ENCODE measurements at regions not wholly inside any gene's neighbourhood (a gene's known extent, or its start where the extent isn't known, plus 50 kb on each side); places are given as distances from the start of the nearest gene placed in this dataset.

GRCh38 chr18:78685250-78685979 lies 294.2 kb upstream of the SALL3 start:
- H3K27ac ChIP-seq (ENCODE audit: low read depth, low read length), result no peak overlapping the region
- H3K4me1 ChIP-seq (ENCODE audit: control insufficient read depth, insufficient read depth, low read length), result no peaks in the 10 kb centered on the region
- no peaks in the 10 kb centered on the region for H3K36me3 ChIP-seq (ENCODE audit: control insufficient read depth, insufficient read depth, low read length)
- H3K4me3 ChIP-seq (ENCODE audit: low read length), result no peak overlapping the region
- no peaks in the 10 kb centered on the region for H3K27me3 ChIP-seq (ENCODE audit: control insufficient read depth, insufficient read depth, low read length)
- H3K9ac ChIP-seq (ENCODE audit: low read length), result no peak overlapping the region

DNA sequence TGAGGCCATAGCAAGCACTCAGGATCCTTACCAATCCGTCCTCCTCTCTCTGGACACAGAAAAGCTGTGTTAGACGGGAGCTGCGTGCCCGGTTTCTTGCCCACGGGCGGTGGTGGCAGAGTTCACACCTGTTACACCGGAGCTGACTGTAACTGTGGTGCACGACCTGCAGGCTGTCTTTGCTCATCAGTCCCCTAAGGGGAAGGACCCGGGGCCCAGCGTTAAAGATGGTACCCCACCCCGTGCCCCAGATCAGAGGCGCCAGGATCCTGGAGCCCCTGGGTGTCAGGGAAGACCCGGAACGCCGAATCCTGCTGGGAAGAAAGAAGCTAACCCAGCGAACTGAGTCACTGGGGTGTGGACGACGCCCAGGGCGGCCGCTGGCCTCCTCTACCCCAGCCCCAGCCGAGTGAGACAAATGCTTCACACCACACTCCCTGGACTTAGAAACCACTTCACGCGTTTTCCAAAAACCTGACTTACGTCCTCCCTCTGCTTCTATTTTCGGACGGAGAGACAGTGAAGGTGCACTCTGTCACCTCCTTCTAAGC lies 293.6 kb upstream of the SALL3 start:
- no peaks in the 10 kb centered on the region for H3K27me3 ChIP-seq (ENCODE audit: control insufficient read depth, insufficient read depth, low read length)
- no peak overlapping the region for H3K27ac ChIP-seq (ENCODE audit: low read depth, low read length)
- H3K36me3 ChIP-seq (ENCODE audit: control insufficient read depth, insufficient read depth, low read length), result no peaks in the 10 kb centered on the region

DNA sequence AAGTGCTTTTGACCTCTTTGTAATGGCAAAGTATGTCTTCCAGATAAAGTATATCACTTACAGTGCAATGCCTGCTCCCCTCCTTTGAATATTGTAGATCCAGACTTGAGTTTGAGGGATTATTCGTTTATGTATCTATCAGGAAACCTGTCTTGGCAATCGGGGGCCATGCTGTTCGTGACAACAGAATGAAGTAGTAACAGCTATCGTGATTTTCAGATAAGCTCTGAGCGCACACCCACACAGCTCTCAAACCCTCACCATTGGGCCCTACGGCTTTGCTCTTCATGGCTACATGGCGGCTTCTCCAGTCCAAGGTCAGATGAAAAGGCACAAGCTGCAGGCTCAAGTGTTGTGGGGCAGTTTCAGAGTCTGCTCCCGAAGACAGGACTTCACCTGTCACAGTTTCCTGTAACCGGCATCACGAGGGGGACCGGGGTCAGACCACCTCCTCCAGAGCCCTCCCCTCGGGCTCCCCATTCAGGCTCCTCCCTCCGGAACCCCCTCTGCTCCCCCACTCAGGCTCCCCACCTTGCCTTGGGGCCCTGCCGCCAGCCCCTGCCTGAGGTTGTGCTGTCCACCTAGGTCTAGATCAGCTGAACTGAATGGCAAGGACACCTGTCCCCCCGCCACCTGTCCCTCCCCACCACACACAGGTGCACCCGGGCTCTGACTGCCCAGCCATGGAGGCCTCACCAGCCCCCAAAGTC lies 292.5 kb upstream of the SALL3 start:
- no peak overlapping the region for H3K4me3 ChIP-seq (ENCODE audit: low read length)
- H3K9ac ChIP-seq (ENCODE audit: low read length), result no peak overlapping the region
- H3K27ac ChIP-seq (ENCODE audit: low read depth, low read length), result no peak overlapping the region
- no peaks in the 10 kb centered on the region for H3K27me3 ChIP-seq (ENCODE audit: control insufficient read depth, insufficient read depth, low read length)
- no peaks in the 10 kb centered on the region for H3K36me3 ChIP-seq (ENCODE audit: control insufficient read depth, insufficient read depth, low read length)
- H3K4me1 ChIP-seq (ENCODE audit: control insufficient read depth, insufficient read depth, low read length), result no peaks in the 10 kb centered on the region

More for the DNA sequence above, 293.6 kb upstream of the SALL3 start:
- Histone ChIP-seq H3K4me1 (ENCODE audit: control insufficient read depth, insufficient read depth, low read length) (no peaks in the 10 kb centered on the region), H3K4me3 (ENCODE audit: low read length) (no peak overlapping the region), H3K9ac (ENCODE audit: low read length) (no peak overlapping the region)

GRCh38 chr18:78687736-78688135 lies 291.9 kb upstream of the SALL3 start:
- H3K9ac ChIP-seq (ENCODE audit: low read length), result no peak overlapping the region
- H3K27ac ChIP-seq (ENCODE audit: low read depth, low read length), result no peak overlapping the region
- no peak overlapping the region for H3K4me3 ChIP-seq (ENCODE audit: low read length)

DNA sequence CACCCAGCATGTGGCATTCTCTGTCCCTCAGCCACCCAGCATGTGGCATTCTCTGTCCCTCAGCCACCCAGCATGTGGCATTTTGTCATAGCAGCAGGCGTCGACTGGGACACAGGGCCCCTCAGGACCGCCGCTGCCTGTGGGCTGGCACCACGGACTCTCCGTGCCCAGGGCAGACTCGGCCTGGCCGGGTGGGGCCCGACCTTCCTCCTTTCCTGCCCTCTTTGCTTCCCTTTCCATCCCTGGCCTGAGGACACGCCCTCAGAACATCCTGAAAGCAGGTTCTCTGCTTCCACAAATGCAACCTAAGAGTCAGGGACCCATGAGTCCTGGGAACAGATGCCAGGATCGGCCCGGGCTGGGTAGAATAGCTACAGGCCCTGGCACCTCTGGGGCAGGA lies 291.4 kb upstream of the SALL3 start:
- H3K27ac ChIP-seq (ENCODE audit: low read depth, low read length), result no peak overlapping the region
- H3K9ac ChIP-seq (ENCODE audit: low read length), result no peak overlapping the region
- no peaks in the 10 kb centered on the region for H3K27me3 ChIP-seq (ENCODE audit: control insufficient read depth, insufficient read depth, low read length)
- no peak overlapping the region for H3K4me3 ChIP-seq (ENCODE audit: low read length)
- no peaks in the 10 kb centered on the region for H3K4me1 ChIP-seq (ENCODE audit: control insufficient read depth, insufficient read depth, low read length)
- H3K36me3 ChIP-seq (ENCODE audit: control insufficient read depth, insufficient read depth, low read length), result no peaks in the 10 kb centered on the region

More at GRCh38 chr18:78687736-78688135, 291.9 kb upstream of the SALL3 start:
- no peaks in the 10 kb centered on the region for H3K36me3 ChIP-seq (ENCODE audit: control insufficient read depth, insufficient read depth, low read length)
- H3K4me1 ChIP-seq (ENCODE audit: control insufficient read depth, insufficient read depth, low read length), result no peaks in the 10 kb centered on the region
- H3K27me3 ChIP-seq (ENCODE audit: control insufficient read depth, insufficient read depth, low read length), result no peaks in the 10 kb centered on the region

DNA sequence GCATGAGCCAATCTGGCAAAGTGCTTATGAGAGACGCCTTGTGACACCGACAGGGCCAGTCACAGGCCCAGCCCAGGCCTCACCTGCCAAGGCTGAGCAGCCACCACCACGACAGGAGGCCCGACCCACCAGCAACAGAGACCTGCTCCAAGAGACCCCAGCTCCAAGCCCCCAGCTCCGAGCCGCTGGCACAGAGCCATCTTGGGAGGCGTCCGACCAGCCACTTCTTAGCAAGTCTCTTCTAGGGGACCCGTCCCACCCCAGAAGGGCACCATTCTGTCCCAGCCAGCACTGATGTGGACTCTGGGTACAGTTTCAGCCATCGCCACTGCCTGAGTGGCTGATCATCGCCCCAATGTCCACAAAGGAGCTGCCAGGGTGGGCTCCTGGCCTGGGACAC lies 290.7 kb upstream of the SALL3 start:
- H3K9ac ChIP-seq (ENCODE audit: low read length), result no peak overlapping the region
- H3K4me3 ChIP-seq (ENCODE audit: low read length), result no peak overlapping the region
- no peaks in the 10 kb centered on the region for H3K36me3 ChIP-seq (ENCODE audit: control insufficient read depth, insufficient read depth, low read length)
- H3K27ac ChIP-seq (ENCODE audit: low read depth, low read length), result no peak overlapping the region
- H3K4me1 ChIP-seq (ENCODE audit: control insufficient read depth, insufficient read depth, low read length), result no peaks in the 10 kb centered on the region
- H3K27me3 ChIP-seq (ENCODE audit: control insufficient read depth, insufficient read depth, low read length), result no peaks in the 10 kb centered on the region

DNA sequence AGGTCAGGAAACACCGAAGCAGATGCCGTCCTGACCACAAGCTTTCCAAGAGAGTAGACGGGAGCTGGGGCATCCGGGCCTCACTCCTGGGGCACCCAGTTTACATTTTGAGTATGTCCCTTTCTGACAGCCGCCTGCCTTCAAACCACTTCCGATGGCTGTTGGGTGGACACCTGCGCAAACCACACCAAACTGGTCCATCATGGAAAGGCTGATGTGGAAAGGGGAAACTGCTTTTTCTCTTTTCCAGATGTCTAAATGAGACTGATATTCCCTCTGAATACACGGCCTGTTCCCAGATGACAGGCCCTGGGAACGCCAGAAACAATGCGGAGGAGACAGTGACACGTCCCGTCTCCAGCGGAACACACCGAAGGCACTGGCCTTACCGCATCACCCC lies 290.0 kb upstream of the SALL3 start:
- Histone ChIP-seq H3K27me3 (ENCODE audit: control insufficient read depth, insufficient read depth, low read length) (no peaks in the 10 kb centered on the region), H3K36me3 (ENCODE audit: control insufficient read depth, insufficient read depth, low read length) (no peaks in the 10 kb centered on the region), H3K4me3 (ENCODE audit: low read length) (no peak overlapping the region), H3K4me1 (ENCODE audit: control insufficient read depth, insufficient read depth, low read length) (no peaks in the 10 kb centered on the region), H3K9ac (ENCODE audit: low read length) (no peak overlapping the region), H3K27ac (ENCODE audit: low read depth, low read length) (no peak overlapping the region)

- no peaks in the 10 kb centered on the region for H3K36me3 ChIP-seq (ENCODE audit: control insufficient read depth, insufficient read depth, low read length)
- no peak overlapping the region for H3K9ac ChIP-seq (ENCODE audit: low read length)
- H3K27ac ChIP-seq (ENCODE audit: low read depth, low read length), result no peak overlapping the region
- H3K4me1 ChIP-seq (ENCODE audit: control insufficient read depth, insufficient read depth, low read length), result no peaks in the 10 kb centered on the region
- no peak overlapping the region for H3K4me3 ChIP-seq (ENCODE audit: low read length)
- no peaks in the 10 kb centered on the region for H3K27me3 ChIP-seq (ENCODE audit: control insufficient read depth, insufficient read depth, low read length)
Observed at GRCh38 chr18:78692105-78692504, 287.5 kb upstream of the SALL3 start.

DNA sequence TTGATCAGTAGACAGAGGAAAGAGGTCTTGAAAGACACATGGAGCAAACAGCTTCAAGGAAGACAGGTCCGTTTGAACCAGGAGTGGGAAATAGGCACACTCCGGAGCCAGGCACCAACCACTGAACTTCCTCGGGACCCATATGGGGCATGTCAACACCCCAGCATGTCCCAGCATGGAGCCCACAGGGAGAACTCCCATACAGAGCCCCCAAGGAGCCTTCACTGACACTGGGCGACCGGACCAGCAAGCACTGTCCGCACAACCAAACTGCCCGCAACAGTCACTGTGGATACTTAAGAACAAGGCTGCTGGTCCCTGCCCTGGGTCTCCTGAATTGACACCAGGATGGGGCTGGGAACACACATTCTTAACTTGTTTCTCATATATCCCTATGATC lies 286.2 kb upstream of the SALL3 start:
- H3K27me3 ChIP-seq (ENCODE audit: control insufficient read depth, insufficient read depth, low read length), result no peaks in the 10 kb centered on the region
- no peak overlapping the region for H3K4me3 ChIP-seq (ENCODE audit: low read length)
- no peak overlapping the region for H3K27ac ChIP-seq (ENCODE audit: low read depth, low read length)
- H3K36me3 ChIP-seq (ENCODE audit: control insufficient read depth, insufficient read depth, low read length), result no peaks in the 10 kb centered on the region
- H3K9ac ChIP-seq (ENCODE audit: low read length), result no peak overlapping the region
- H3K4me1 ChIP-seq (ENCODE audit: control insufficient read depth, insufficient read depth, low read length), result no peaks in the 10 kb centered on the region

DNA sequence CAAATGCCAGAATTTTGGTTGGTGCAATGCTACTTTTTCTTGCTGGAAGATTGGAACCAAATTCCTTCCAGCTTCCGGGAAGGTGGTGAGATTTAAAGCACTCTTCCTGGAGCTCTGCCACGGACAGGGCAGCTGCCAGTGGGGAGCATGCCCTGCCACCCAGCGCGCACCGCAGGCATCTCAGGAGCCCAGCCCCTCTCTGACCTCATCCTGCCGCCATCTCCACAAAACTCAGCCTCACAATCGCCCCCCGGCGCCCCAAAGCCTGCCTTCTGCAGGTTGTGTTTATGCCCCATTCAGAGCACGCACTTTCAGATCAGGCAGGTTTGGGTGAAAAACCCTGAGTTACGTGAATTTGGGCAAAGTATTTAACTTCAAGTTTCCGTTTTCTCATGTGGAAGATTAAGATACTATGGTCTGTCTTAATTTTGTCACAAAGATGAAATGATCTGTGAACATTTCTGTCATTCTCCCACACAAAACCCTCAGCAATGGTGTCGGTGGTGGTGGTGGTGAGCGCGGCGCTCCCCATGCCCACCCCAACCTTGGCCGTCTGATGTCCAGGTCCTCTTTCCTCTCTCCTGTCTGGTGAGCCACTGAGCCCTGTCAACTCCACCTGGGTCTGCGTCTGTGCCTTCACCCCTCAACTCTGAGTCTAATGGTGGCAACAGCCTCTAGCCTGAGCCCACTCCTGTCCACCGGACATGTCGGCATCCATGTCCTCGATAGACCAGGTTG lies 282.8 kb upstream of the SALL3 start:
- H3K4me1 ChIP-seq (ENCODE audit: control insufficient read depth, insufficient read depth, low read length), result no peaks in the 10 kb centered on the region
- H3K27ac ChIP-seq (ENCODE audit: low read depth, low read length), result no peak overlapping the region
- no peaks in the 10 kb centered on the region for H3K27me3 ChIP-seq (ENCODE audit: control insufficient read depth, insufficient read depth, low read length)
- no peak overlapping the region for H3K4me3 ChIP-seq (ENCODE audit: low read length)
- no peaks in the 10 kb centered on the region for H3K36me3 ChIP-seq (ENCODE audit: control insufficient read depth, insufficient read depth, low read length)
- no peak overlapping the region for H3K9ac ChIP-seq (ENCODE audit: low read length)

- Histone ChIP-seq H3K4me3 (ENCODE audit: low read length) (no peak overlapping the region), H3K27ac (ENCODE audit: low read depth, low read length) (no peak overlapping the region), H3K4me1 (ENCODE audit: control insufficient read depth, insufficient read depth, low read length) (no peaks in the 10 kb centered on the region), H3K27me3 (ENCODE audit: control insufficient read depth, insufficient read depth, low read length) (no peaks in the 10 kb centered on the region), H3K36me3 (ENCODE audit: control insufficient read depth, insufficient read depth, low read length) (no peaks in the 10 kb centered on the region), H3K9ac (ENCODE audit: low read length) (no peak overlapping the region)
Observed at GRCh38 chr18:78697446-78697845, 282.2 kb upstream of the SALL3 start.

DNA sequence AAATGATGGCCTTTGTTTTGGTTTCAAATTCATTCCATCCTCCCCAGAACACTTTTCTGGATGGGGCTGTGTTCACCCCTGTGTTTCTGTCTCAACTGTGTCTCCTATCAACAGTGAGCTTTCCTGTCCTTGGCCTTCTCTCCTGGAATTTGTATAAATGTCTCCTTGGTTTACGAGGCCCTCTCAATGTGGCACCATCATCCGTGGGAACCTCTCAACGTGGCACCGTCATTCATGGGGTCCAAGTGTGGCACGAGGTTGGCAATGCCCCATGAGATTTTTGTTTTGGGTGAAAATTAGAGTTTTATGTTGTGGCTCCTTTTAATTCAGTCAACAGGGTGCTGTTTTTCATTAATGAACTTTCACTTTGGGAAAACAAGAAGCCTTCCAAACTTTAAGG lies 280.7 kb upstream of the SALL3 start:
- Histone ChIP-seq H3K4me3 (ENCODE audit: low read length) (no peak overlapping the region), H3K27me3 (ENCODE audit: control insufficient read depth, insufficient read depth, low read length) (no peaks in the 10 kb centered on the region), H3K9ac (ENCODE audit: low read length) (no peak overlapping the region), H3K27ac (ENCODE audit: low read depth, low read length) (no peak overlapping the region), H3K4me1 (ENCODE audit: control insufficient read depth, insufficient read depth, low read length) (no peaks in the 10 kb centered on the region), H3K36me3 (ENCODE audit: control insufficient read depth, insufficient read depth, low read length) (no peaks in the 10 kb centered on the region)
